HCT116 (cell line): ENCODE measurements at regions not wholly inside any gene's neighbourhood (a gene's known extent, or its start where the extent isn't known, plus 50 kb on each side); places are given as distances from the start of the nearest gene placed in this dataset.

ENCODE experiments used
- ATAC-seq: fragments of 200-7000 bp; cut with Tn5 transposase; 2 replicates; pipeline ENCODE4 v1.9.1; 2020; ENCODE audit warnings: mild to moderate bottlenecking, moderate library complexity
- BruUV-seq: library from RNA; stranded (reverse); fragments of 400-500 nt; replicated peaks from 2 replicates; lab custom pipeline; 2021; lab: Mats Ljungman, UMichigan
- CTCF ChIA-PET: fragments of 300-600 bp; sonication (Branson Sonifier 250); formaldehyde crosslinking; loops from one replicate; lab custom pipeline; 2021; ENCODE audit warnings: antibody characterized with exemption; lab: Charles Lee
- POLR2A ChIA-PET: fragments of 300-600, 350-600 bp; sonication (Branson Sonifier 250); formaldehyde crosslinking; loops from one replicate; lab custom pipeline; 2021; ENCODE audit warnings: antibody characterized with exemption; lab: Charles Lee
- RAD21 ChIA-PET, 2 experiments: fragments of 300-600 bp; sonication (Branson Sonifier 250); formaldehyde crosslinking; loops; one replicate each; lab custom pipeline; 2023; ENCODE audit warnings: low total read pairs in 2 of 2; ENCODE audit not compliant: uncharacterized antibody in 2 of 2, unreplicated experiment in 2 of 2, low non-redundant PET in 1 of 2; lab: Charles Lee
- DNase-seq: peaks from one replicate; pipeline ENCODE4 v3.0.0-alpha.2; 2010; ENCODE audit warnings: low read depth, low spot score
- H2AFZ ChIP-seq: fragments of 200-600 bp; shearing (Covaris generic), sonication (generic); 2 replicates; pipeline ENCODE4 v1.6.1; 2017; ENCODE audit warnings: low read depth, mixed run types, mixed read lengths, antibody characterized with exemption, low read length; ENCODE audit not compliant: poor library complexity, severe bottlenecking
- H3K27ac ChIP-seq: 2 replicates; pipeline ENCODE4 v1.5.1; 2012; ENCODE audit warnings: low read depth, low read length
- H3K27me3 ChIP-seq: fragments of 200-600 bp; sonication (generic); 2 replicates; pipeline ENCODE4 v1.6.1; 2016; ENCODE audit warnings: mixed run types, low read length, mixed read lengths; ENCODE audit not compliant: insufficient read depth
- H3K36me3 ChIP-seq, 2 experiments: fragments of 200-500 bp in 1 of 2; fragments of 200-600 bp in 1 of 2; sonication (Bioruptor generic) in 1 of 2; sonication (generic) in 1 of 2; 2 replicates each; pipeline versions ENCODE4 v1.5.1 to v1.6.1; 2014 to 2016; ENCODE audit warnings: low read length in 2 of 2, inconsistent platforms in 1 of 2, mixed read lengths in 1 of 2, mixed run types in 1 of 2; ENCODE audit not compliant: insufficient read depth in 2 of 2, control insufficient read depth in 1 of 2
- H3K4me1 ChIP-seq, 2 experiments: fragments of 200-600 bp in 1 of 2; sonication (generic) in 1 of 2; 2 replicates each; pipeline versions ENCODE4 v1.5.1 to v1.6.1; 2012 to 2017; ENCODE audit warnings: low read length in 2 of 2, inconsistent platforms in 1 of 2, mild to moderate bottlenecking in 1 of 2, mixed read lengths in 1 of 2, mixed run types in 1 of 2, moderate library complexity in 1 of 2; ENCODE audit not compliant: insufficient read depth in 2 of 2, control insufficient read depth in 1 of 2
- H3K4me2 ChIP-seq: fragments of 200-600 bp; sonication (generic); 2 replicates; pipeline ENCODE4 v1.6.1; 2017; ENCODE audit warnings: mixed run types, low read length, mixed read lengths
- H3K4me3 ChIP-seq, 2 experiments: fragments of 200-600 bp in 1 of 2; sonication (generic) in 1 of 2; replicated peaks in 1 of 2; 2 replicates each; pipeline ENCODE4 v1.5.1; 2011 to 2016; ENCODE audit warnings: low read length in 2 of 2, control low read depth in 1 of 2, low read depth in 1 of 2, mild to moderate bottlenecking in 1 of 2, mixed read lengths in 1 of 2, mixed run types in 1 of 2
- H3K79me2 ChIP-seq: fragments of 200-600 bp; sonication (generic); 2 replicates; pipeline ENCODE4 v1.6.1; 2017; ENCODE audit warnings: mild to moderate bottlenecking, mixed run types, low read length, moderate library complexity, mixed read lengths; ENCODE audit not compliant: insufficient read depth
- H3K9ac ChIP-seq: fragments of 200-600 bp; sonication (generic); 2 replicates; pipeline ENCODE4 v1.6.1; 2016; ENCODE audit warnings: low read length, mixed read lengths
- H3K9me2 ChIP-seq: fragments of 200-600 bp; sonication (generic), shearing (Covaris generic); 2 replicates; pipeline ENCODE4 v1.6.1; 2017; ENCODE audit warnings: mixed run types, mild to moderate bottlenecking, moderate library complexity; ENCODE audit not compliant: insufficient read depth
- H3K9me3 ChIP-seq, 2 experiments: fragments of 200-500 bp in 1 of 2; fragments of 200-600 bp in 1 of 2; sonication (Bioruptor generic) in 1 of 2; sonication (generic) in 1 of 2; 2 replicates each; pipeline ENCODE4 v1.6.1; 2014 to 2017; ENCODE audit warnings: low read length in 2 of 2, mixed read lengths in 2 of 2, inconsistent platforms in 1 of 2, low read depth in 1 of 2, mild to moderate bottlenecking in 1 of 2, mixed run types in 1 of 2, moderate library complexity in 1 of 2; ENCODE audit not compliant: control insufficient read depth in 1 of 2, insufficient read depth in 1 of 2
- H4K20me1 ChIP-seq: fragments of 200-600 bp; sonication (generic), shearing (Covaris generic); 2 replicates; pipeline ENCODE4 v1.6.1; 2017; ENCODE audit warnings: mixed run types, mild to moderate bottlenecking, moderate library complexity; ENCODE audit not compliant: insufficient read depth
- CTCF ChIP-seq, 3 experiments: fragments of 200-600 bp in 1 of 3; sonication (generic) in 1 of 3; IDR thresholded peaks in 2 of 3; conservative IDR thresholded peaks in 1 of 3; 2 replicates each; pipeline ENCODE4 v1.5.1; 2012 to 2017; ENCODE audit warnings: low read depth in 2 of 3, low read length in 2 of 3, antibody characterized with exemption in 1 of 3, borderline replicate concordance in 1 of 3, control low read depth in 1 of 3, mild to moderate bottlenecking in 1 of 3, mixed read lengths in 1 of 3, mixed run types in 1 of 3, moderate library complexity in 1 of 3; ENCODE audit not compliant: insufficient read depth in 1 of 3
- EGR1 ChIP-seq: IDR thresholded peaks from 2 replicates; pipeline ENCODE4 v1.6.1; 2012; ENCODE audit warnings: low read depth
- ELF1 ChIP-seq: IDR thresholded peaks from 2 replicates; pipeline ENCODE4 v1.6.1; 2012; ENCODE audit warnings: low read depth, borderline replicate concordance
- EZH2 ChIP-seq: fragments of 200-600 bp; sonication (generic); IDR thresholded peaks from 2 replicates; pipeline ENCODE4 v1.6.1; 2017; ENCODE audit warnings: antibody characterized with exemption, mixed run types
- FOSL1 ChIP-seq: IDR thresholded peaks from 2 replicates; pipeline ENCODE4 v1.6.1; 2012; ENCODE audit warnings: low read depth
- JUND ChIP-seq: IDR thresholded peaks from 2 replicates; pipeline ENCODE4 v1.6.1; 2012
- POLR2A ChIP-seq: IDR thresholded peaks from 2 replicates; pipeline ENCODE4 v1.7.0; 2011; ENCODE audit warnings: borderline replicate concordance; ENCODE audit not compliant: insufficient read depth, insufficient read length; ENCODE audit errors: extremely low read depth
- RAD21 ChIP-seq: IDR thresholded peaks from 2 replicates; pipeline ENCODE4 v1.6.1; 2012; ENCODE audit warnings: low read depth, mild to moderate bottlenecking
- SIN3A ChIP-seq: IDR thresholded peaks from 2 replicates; pipeline ENCODE4 v1.6.1; 2012; ENCODE audit warnings: low read depth
- TCF7L2 ChIP-seq: IDR thresholded peaks from 2 replicates; pipeline ENCODE4 v1.7.0; 2011; ENCODE audit warnings: borderline replicate concordance, inconsistent platforms; ENCODE audit not compliant: insufficient read depth, insufficient read length; ENCODE audit errors: extremely low read depth
- ZFX ChIP-seq: fragments of 450-650 bp; IDR thresholded peaks from 2 replicates; pipeline ENCODE4 v1.6.1; 2017
- ZNF274 ChIP-seq: fragments of 200-500 bp; sonication (Bioruptor generic); IDR thresholded peaks from 2 replicates; pipeline ENCODE4 v1.6.1; 2014; ENCODE audit warnings: mild to moderate bottlenecking, low read depth, low read length, inconsistent platforms
- intact Hi-C: fragments of 100-400 bp; cut with micrococcal nuclease; formaldehyde crosslinking; loops from 2 replicates; pipeline ENCODE4 v1.10.0; 2022

GRCh38 chr5:133708331-133708850 is 96.0 kb upstream of the FSTL4 start:
- Histone ChIP-seq H3K27me3 (0 out of 2 replicates have a peak, but pooled peaks cover 13% of the 10 kb centered on the region), H3K36me3 (no peaks in the 10 kb centered on the region), H3K9me2 (no peaks in the 10 kb centered on the region), H2AFZ (no peak overlapping the region), H3K9me3 (no peaks in the 10 kb centered on the region), H3K27ac (no peak overlapping the region), H3K4me3 (no peak overlapping the region), H3K9ac (no peak overlapping the region), H3K79me2 (no peaks in the 10 kb centered on the region), H4K20me1 (no peaks in the 10 kb centered on the region), H3K4me2 (no peak overlapping the region), H3K4me1 (no peaks in the 10 kb centered on the region)
- BruUV-seq = no TSS peak
- DNase-seq (no peak), ATAC-seq (no peak)
- CTCF ChIA-PET = no interaction called here
- intact Hi-C loops = no loop called here
- POLR2A ChIA-PET = no interaction called here
- RAD21 ChIA-PET = no interaction called here
- TF ChIP-seq EZH2 = no peak
- no peak for TF ChIP-seq ELF1
- TF ChIP-seq ZNF274 = no peak
- TF ChIP-seq EGR1 = no peak
- TF ChIP-seq SIN3A = no peak
- no peak for TF ChIP-seq ZFX

GRCh38 chr5:133707629-133708028 is 95.3 kb upstream of the FSTL4 start:
- H3K27me3 ChIP-seq = peaks cover 16% of the 10 kb centered on the region; the same call in 1 of the 2 replicates
- H3K27ac ChIP-seq = no peak overlapping the region
- ChIA-PET CTCF (no interaction called here), RAD21 (no interaction called here), POLR2A (no interaction called here)
- H3K9me2 ChIP-seq = no peaks in the 10 kb centered on the region
- no peak for DNase-seq
- no TSS peak for BruUV-seq
- H4K20me1 ChIP-seq = no peaks in the 10 kb centered on the region
- H3K36me3 ChIP-seq = no peaks in the 10 kb centered on the region
- H3K79me2 ChIP-seq = no peaks in the 10 kb centered on the region
- no peak overlapping the region for H3K4me2 ChIP-seq
- TF ChIP-seq JUND (no peak), FOSL1 (no peak), EZH2 (no peak), TCF7L2 (no peak), CTCF (IDR thresholded peaks at IDR 0.05 in 2 of 3, conservative IDR thresholded peaks at IDR 0.05 in 1 of 3; ENCODE audit: borderline replicate concordance in 1 of 3, insufficient read depth in 1 of 3, low read depth in 2 of 3, low read length in 2 of 3) (no peak), ZNF274 (no peak), RAD21 (no peak), POLR2A (no peak), EGR1 (no peak)
- intact Hi-C loops = no loop called here
- H2AFZ ChIP-seq = no peak overlapping the region
- H3K9ac ChIP-seq = no peak overlapping the region
- no peaks in the 10 kb centered on the region for H3K9me3 ChIP-seq
- H3K4me3 ChIP-seq = no peak overlapping the region
- H3K4me1 ChIP-seq = no peaks in the 10 kb centered on the region
- no peak for ATAC-seq
